SK-N-SH (cell line): ENCODE measurements at regions not wholly inside any gene's neighbourhood (a gene's known extent, or its start where the extent isn't known, plus 50 kb on each side); places are given as distances from the start of the nearest gene placed in this dataset.

Experiments
- CTCF ChIA-PET: fragments of 300-600, 350-600 bp; formaldehyde crosslinking; extraction: SDS; loops from one replicate; lab custom pipeline; 2021; lab: Yijun Ruan, JAX
- POLR2A ChIA-PET: fragments of 350-600 bp; sonication (Branson Sonifier 250); formaldehyde crosslinking; extraction: SDS; loops from one replicate; lab custom pipeline; 2020; ENCODE audit warnings: antibody characterized with exemption, inconsistent platforms; lab: Yijun Ruan, JAX
- DNase-seq: peaks from one replicate; pipeline ENCODE4 v3.0.0; 2012
- H2AFZ ChIP-seq: fragments of 200-600 bp; sonication (generic); 2 replicates; pipeline ENCODE4 v1.8.1; 2016; ENCODE audit warnings: antibody characterized with exemption, mild to moderate bottlenecking, low read depth
- H3F3A ChIP-seq: fragments of 200-600 bp; sonication (generic); replicated peaks from 2 replicates; pipeline ENCODE3; 2016; ENCODE audit warnings: antibody characterized with exemption, mild to moderate bottlenecking; ENCODE audit not compliant: insufficient read depth
- H3K27ac ChIP-seq, 2 experiments: fragments of 200-500 bp in 1 of 2; fragments of 200-600 bp in 1 of 2; sonication (Bioruptor generic) in 1 of 2; sonication (generic), shearing (Covaris generic) in 1 of 2; 2 replicates each; pipeline versions ENCODE4 v1.5.1 to v1.6.1; 2014 to 2016; ENCODE audit warnings: low read depth in 2 of 2, inconsistent platforms in 1 of 2, low read length in 1 of 2, mild to moderate bottlenecking in 1 of 2, mixed read lengths in 1 of 2
- H3K27me3 ChIP-seq: fragments of 200-600 bp; sonication (generic), shearing (Covaris generic); 2 replicates; pipeline ENCODE4 v1.6.1; 2016; ENCODE audit warnings: mixed run types; ENCODE audit not compliant: insufficient read depth
- H3K36me3 ChIP-seq, 2 experiments: fragments of 200-500 bp in 1 of 2; fragments of 200-600 bp in 1 of 2; sonication (Bioruptor generic) in 1 of 2; sonication (generic) in 1 of 2; replicated peaks in 1 of 2; 2 replicates each; pipeline versions ENCODE3 to v1.5.1; 2014 to 2016; ENCODE audit warnings: low read length in 1 of 2, mild to moderate bottlenecking in 1 of 2; ENCODE audit not compliant: insufficient read depth in 2 of 2, control insufficient read depth in 1 of 2
- H3K4me1 ChIP-seq, 2 experiments: fragments of 200-500 bp in 1 of 2; fragments of 200-600 bp in 1 of 2; sonication (Bioruptor generic) in 1 of 2; sonication (generic), shearing (Covaris generic) in 1 of 2; 2 replicates each; pipeline versions ENCODE4 v1.5.1 to v1.6.1; 2014 to 2016; ENCODE audit warnings: low read depth in 1 of 2, low read length in 1 of 2, mixed run types in 1 of 2; ENCODE audit not compliant: insufficient read depth in 2 of 2, control insufficient read depth in 1 of 2
- H3K4me2 ChIP-seq: fragments of 200-600 bp; sonication (generic), shearing (Covaris generic); 2 replicates; pipeline ENCODE4 v1.6.1; 2017; ENCODE audit warnings: mixed run types
- H3K4me3 ChIP-seq, 2 experiments: fragments of 200-500 bp in 1 of 2; fragments of 200-600 bp in 1 of 2; sonication (Bioruptor generic) in 1 of 2; sonication (generic), shearing (Covaris generic) in 1 of 2; 2 replicates each; pipeline versions ENCODE4 v1.5.1 to v1.8.1; 2014 to 2016; ENCODE audit warnings: low read depth in 2 of 2, inconsistent platforms in 1 of 2, low read length in 1 of 2, mild to moderate bottlenecking in 1 of 2, mixed read lengths in 1 of 2, moderate library complexity in 1 of 2
- H3K79me2 ChIP-seq: fragments of 200-600 bp; sonication (generic); 2 replicates; pipeline ENCODE4 v1.8.1; 2017; ENCODE audit warnings: mild to moderate bottlenecking; ENCODE audit not compliant: insufficient read depth
- H3K9ac ChIP-seq: fragments of 200-600 bp; sonication (generic); 2 replicates; pipeline ENCODE4 v1.6.1; 2017; ENCODE audit warnings: mixed run types
- H3K9me2 ChIP-seq: fragments of 200-600 bp; sonication (generic); 2 replicates; pipeline ENCODE4 v1.6.1; 2017; ENCODE audit warnings: mixed run types
- H3K9me3 ChIP-seq: fragments of 200-600 bp; sonication (generic); 2 replicates; pipeline ENCODE4 v1.6.1; 2017; ENCODE audit warnings: mixed run types, mild to moderate bottlenecking, moderate library complexity
- H4K20me1 ChIP-seq: fragments of 200-600 bp; sonication (generic); 2 replicates; pipeline ENCODE4 v1.6.1; 2017; ENCODE audit warnings: mild to moderate bottlenecking, mixed run types; ENCODE audit not compliant: insufficient read depth
- CHD2 ChIP-seq: fragments of 150-350 bp; IDR thresholded peaks from 2 replicates; pipeline ENCODE4 v1.6.1; 2018; ENCODE audit warnings: low read length; ENCODE audit not compliant: partially characterized antibody
- EZH2phosphoT487 ChIP-seq: fragments of 200-600 bp; sonication (generic); IDR thresholded peaks from 2 replicates; pipeline ENCODE4 v1.6.1; 2017; ENCODE audit warnings: low read depth, mixed run types, mild to moderate bottlenecking, antibody characterized with exemption, moderate library complexity, borderline replicate concordance
- GABPA ChIP-seq: IDR thresholded peaks from 2 replicates; pipeline ENCODE4 v1.4.0; 2012; ENCODE audit warnings: low read depth, mild to moderate bottlenecking
- GATA2 ChIP-seq: sonication (generic); formaldehyde crosslinking; IDR thresholded peaks from 2 replicates; pipeline ENCODE4 v1.5.0; 2020; ENCODE audit warnings: mild to moderate bottlenecking, missing genetic modification reagents
- POLR2AphosphoS5 ChIP-seq: IDR thresholded peaks from 2 replicates; pipeline ENCODE4 v1.6.1; 2012; ENCODE audit warnings: low read depth, low read length
- REST ChIP-seq: IDR thresholded peaks from 2 replicates; pipeline ENCODE4 v1.6.1; 2012; ENCODE audit warnings: mild to moderate bottlenecking, low read depth, low read length, moderate library complexity
- RFX5 ChIP-seq: IDR thresholded peaks from 2 replicates; pipeline ENCODE4 v1.6.1; 2012; ENCODE audit warnings: mild to moderate bottlenecking, improper control_type of control experiment, low read length
- RXRA ChIP-seq: IDR thresholded peaks from 2 replicates; pipeline ENCODE4 v1.4.0; 2012; ENCODE audit warnings: low read depth, mild to moderate bottlenecking, borderline replicate concordance
- TAF1 ChIP-seq: IDR thresholded peaks from 2 replicates; pipeline ENCODE4 v1.6.1; 2012; ENCODE audit warnings: low read depth, mild to moderate bottlenecking, low read length, moderate library complexity, borderline replicate concordance
- TEAD4 ChIP-seq: IDR thresholded peaks from 2 replicates; pipeline ENCODE4 v1.4.0; 2012; ENCODE audit warnings: mild to moderate bottlenecking, borderline replicate concordance; ENCODE audit not compliant: insufficient read depth
- YY1 ChIP-seq: IDR thresholded peaks from 2 replicates; pipeline ENCODE4 v1.4.0; 2012; ENCODE audit warnings: low read depth, mild to moderate bottlenecking
- WGBS: methylation state at CpG from one replicate; pipeline ENCODE4 v1.1.6; 2017; ENCODE audit warnings: low lambda C conversion rate; 5-methylcytosine and 5-hydroxymethylcytosine counted together
- TF ChIP-seq, protein P1 (sequence below): IDR thresholded peaks from 2 replicates; pipeline ENCODE4 v1.4.0; 2012; ENCODE audit warnings: low read depth, borderline replicate concordance
- TF ChIP-seq, protein P2 (sequence below): IDR thresholded peaks from 2 replicates; pipeline ENCODE4 v1.4.0; 2012; ENCODE audit warnings: low read depth

- Histone ChIP-seq H3K4me3 (no peak overlapping the region), H3K9ac (no peak overlapping the region), H2AFZ (no peak overlapping the region)
- TF ChIP-seq GABPA (no peak), RFX5 (no peak), TAF1 (no peak), CHD2 (no peak), TEAD4 (no peak), POLR2AphosphoS5 (no peak), RXRA (no peak), GATA2 (CRISPR knock-in tag) (no peak), REST (no peak), YY1 (no peak), EZH2phosphoT487 (no peak)
- TF ChIP-seq, protein P1, sequence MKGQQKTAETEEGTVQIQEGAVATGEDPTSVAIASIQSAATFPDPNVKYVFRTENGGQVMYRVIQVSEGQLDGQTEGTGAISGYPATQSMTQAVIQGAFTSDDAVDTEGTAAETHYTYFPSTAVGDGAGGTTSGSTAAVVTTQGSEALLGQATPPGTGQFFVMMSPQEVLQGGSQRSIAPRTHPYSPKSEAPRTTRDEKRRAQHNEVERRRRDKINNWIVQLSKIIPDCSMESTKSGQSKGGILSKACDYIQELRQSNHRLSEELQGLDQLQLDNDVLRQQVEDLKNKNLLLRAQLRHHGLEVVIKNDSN: no peak
- TF ChIP-seq, protein P2, sequence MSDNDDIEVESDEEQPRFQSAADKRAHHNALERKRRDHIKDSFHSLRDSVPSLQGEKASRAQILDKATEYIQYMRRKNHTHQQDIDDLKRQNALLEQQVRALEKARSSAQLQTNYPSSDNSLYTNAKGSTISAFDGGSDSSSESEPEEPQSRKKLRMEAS: no peak
- TF ChIP-seq, all 33 proteins: peak for 0
- Histone ChIP-seq H3K4me1 (peaks cover 0 to 9% of the 10 kb centered on the region in 2 experiments; a peak in 2 of 4 replicates), H3K27me3 (no peaks in the 10 kb centered on the region; the same call in 1 of the 2 replicates), H3K27ac (no peak overlapping the region), H3K36me3 (no peaks in the 10 kb centered on the region), H3K4me2 (no peak overlapping the region), H3K79me2 (no peaks in the 10 kb centered on the region), H4K20me1 (no peaks in the 10 kb centered on the region), H3K9me2 (no peaks in the 10 kb centered on the region), H3K9me3 (no peaks in the 10 kb centered on the region), H3F3A (no peaks in the 10 kb centered on the region)
- ChIA-PET CTCF (no interaction called here), POLR2A (no interaction called here)
- WGBS: 81% methylated on average over 21 of the region's 21 CpGs
- DNase-seq: no peak
Observed at GRCh38 chr20:48563191-48563870, 264.5 kb downstream of the PREX1 start.
